ENCODE measurements at regions not wholly inside any gene's neighbourhood (a gene's known extent, or its start where the extent isn't known, plus 50 kb on each side); places are given as distances from the start of the nearest gene placed in this dataset.

GRCh38 chr15:20356444-20356910 is 185.1 kb downstream of the GOLGA6L6 start:
- TF ChIP-seq GATA3 (IDR thresholded peaks at IDR 0.05; ENCODE audit: low read depth, low read length) (no peak), GATA2 (IDR thresholded peaks at IDR 0.05; ENCODE audit: low read depth, low read length) (no peak)
